22Rv1 (cell line): ENCODE measurements at regions not wholly inside any gene's neighbourhood (a gene's known extent, or its start where the extent isn't known, plus 50 kb on each side); places are given as distances from the start of the nearest gene placed in this dataset.

Experiments
- H3K27ac ChIP-seq: fragments of 450-650 bp; 2 replicates; pipeline ENCODE4 v1.5.1; 2017
- CTCF ChIP-seq: fragments of 450-650 bp; IDR thresholded peaks from 2 replicates; pipeline ENCODE4 v1.5.1; 2017; ENCODE audit warnings: mild to moderate bottlenecking
- ZFX ChIP-seq: fragments of 450-650 bp; IDR thresholded peaks from 2 replicates; pipeline ENCODE4 v1.6.1; 2017; ENCODE audit warnings: antibody characterized with exemption, borderline replicate concordance

GRCh38 chr10:4095166-4095917 lies 310.3 kb upstream of the KLF6 start:
- TF ChIP-seq ZFX (no peak), CTCF (no peak)
- H3K27ac ChIP-seq, result no peak overlapping the region

- H3K27ac ChIP-seq, result no peak overlapping the region
- no peak for TF ChIP-seq CTCF
- TF ChIP-seq ZFX, result no peak
Observed at GRCh38 chr10:4094751-4095150, 309.7 kb upstream of the KLF6 start.

- TF ChIP-seq ZFX, result no peak
- no peak for TF ChIP-seq CTCF
- no peak overlapping the region for H3K27ac ChIP-seq
Observed at GRCh38 chr10:4093438-4093837, 308.4 kb upstream of the KLF6 start.

- no peak overlapping the region for H3K27ac ChIP-seq
- TF ChIP-seq ZFX (no peak), CTCF (no peak)
Observed at GRCh38 chr10:4088354-4089066, 303.5 kb upstream of the KLF6 start.

- H3K27ac ChIP-seq, result no peak overlapping the region
- TF ChIP-seq ZFX, result no peak
- no peak for TF ChIP-seq CTCF
Observed at GRCh38 chr10:4086131-4086898, 301.3 kb upstream of the KLF6 start.

- no peak overlapping the region for H3K27ac ChIP-seq
- TF ChIP-seq ZFX (no peak), CTCF (no peak)
Observed at GRCh38 chr10:4083509-4084003, 298.5 kb upstream of the KLF6 start.
